ENCODE measurements at regions not wholly inside any gene's neighbourhood (a gene's known extent, or its start where the extent isn't known, plus 50 kb on each side); places are given as distances from the start of the nearest gene placed in this dataset.

- no peak for DNase-seq
Measured at GRCh38 chr1:221072214-221072613, 193.0 kb downstream of the HLX start.

- no peak for DNase-seq
Measured at GRCh38 chr1:221074332-221074731, 195.1 kb downstream of the HLX start.

- no peak for DNase-seq
Measured at GRCh38 chr1:221075911-221076310, 196.7 kb downstream of the HLX start.

- DNase-seq, result no peak
Measured at GRCh38 chr1:221076391-221076811, 197.2 kb downstream of the HLX start.

GRCh38 chr1:221078260-221078965 is 199.2 kb downstream of the HLX start:
- no peak for DNase-seq

GRCh38 chr1:221083902-221084301 is 204.7 kb downstream of the HLX start:
- DNase-seq, result no peak

- DNase-seq, result no peak
Measured at GRCh38 chr1:221084681-221085080, 205.4 kb downstream of the HLX start.

- no peak for DNase-seq
Measured at GRCh38 chr1:221085701-221086375, 206.6 kb downstream of the HLX start.

- DNase-seq, result no peak
Measured at GRCh38 chr1:221087919-221088318, 208.7 kb downstream of the HLX start.

GRCh38 chr1:221089273-221089672 is 210.0 kb downstream of the HLX start:
- DNase-seq, result no peak

- no peak for DNase-seq
Measured at GRCh38 chr1:221089803-221090202, 210.6 kb downstream of the HLX start.

GRCh38 chr1:221093903-221094791 is 214.9 kb downstream of the HLX start:
- DNase-seq, result no peak

GRCh38 chr1:221097479-221098281 is 218.4 kb downstream of the HLX start:
- DNase-seq, result no peak

- DNase-seq, result no peak
Measured at GRCh38 chr1:221098471-221099405, 219.5 kb downstream of the HLX start.

GRCh38 chr1:221099747-221100595 is 220.7 kb downstream of the HLX start:
- DNase-seq, result peak; percentile 37

- no peak for DNase-seq
Measured at GRCh38 chr1:221100611-221101010, 221.4 kb downstream of the HLX start.

- DNase-seq, result no peak
Measured at GRCh38 chr1:221101807-221102605, 222.8 kb downstream of the HLX start.

- DNase-seq, result no peak
Measured at GRCh38 chr1:221104596-221104995, 225.4 kb downstream of the HLX start.

- no peak for DNase-seq
Measured at GRCh38 chr1:221105578-221105977, 226.3 kb downstream of the HLX start.

- no peak for DNase-seq
Measured at GRCh38 chr1:221106616-221107015, 227.4 kb downstream of the HLX start.

All from stimulated activated CD8-positive, alpha-beta memory T cell treated with anti-CD3 and anti-CD28 coated beads, Interleukin-4, amount 100 ng/mL, for 48 hours (primary cell).